GM21447 (cell line): ENCODE measurements at regions not wholly inside any gene's neighbourhood (a gene's known extent, or its start where the extent isn't known, plus 50 kb on each side); places are given as distances from the start of the nearest gene placed in this dataset.

Experiments
- ATAC-seq: cut with Tn5 transposase; IDR thresholded peaks from one replicate; pipeline ENCODE4 v1.9.1; 2021; ENCODE audit not compliant: unreplicated experiment

DNA sequence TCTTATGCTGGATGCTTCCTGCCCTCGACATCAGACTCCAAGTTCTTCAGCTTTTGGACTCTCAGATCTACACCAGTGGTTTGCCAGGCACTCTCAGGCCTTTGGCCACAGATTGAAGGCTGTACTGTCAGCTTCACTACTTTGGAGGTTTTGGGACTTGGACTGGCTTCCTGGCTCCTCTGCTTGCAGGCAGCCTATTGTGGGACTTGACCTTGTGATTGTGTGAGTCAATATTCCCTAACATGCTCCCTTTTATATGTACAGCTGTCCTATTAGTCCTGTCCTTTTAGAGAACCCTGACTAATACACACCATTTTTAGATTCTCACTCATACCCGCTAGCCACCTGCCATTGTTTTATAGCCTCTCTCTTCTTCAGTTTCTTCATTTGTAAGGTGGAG, 382.1 kb upstream of the TSHZ2 start:
- ATAC-seq, result no peak

GRCh38 chr20:52589251-52589812, 382.8 kb upstream of the TSHZ2 start:
- ATAC-seq, result no peak

DNA sequence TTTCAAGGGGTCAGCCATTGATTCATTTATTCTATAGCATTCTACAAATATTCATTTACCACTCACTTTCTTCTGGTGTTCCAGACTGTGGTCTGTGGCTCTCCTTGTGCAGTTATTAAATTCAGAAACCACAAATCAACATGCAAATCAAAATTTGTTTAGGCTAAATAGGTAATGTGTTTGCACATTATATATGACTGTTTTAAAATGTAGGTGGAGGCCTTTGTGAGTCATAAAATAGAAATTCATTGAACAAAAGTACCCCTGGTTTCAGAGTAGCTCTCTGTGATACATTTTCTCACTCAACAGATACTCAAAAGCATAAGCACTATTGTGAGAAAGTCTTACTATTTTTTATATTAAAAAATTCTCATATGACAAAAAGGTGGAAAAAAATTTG, 385.5 kb upstream of the TSHZ2 start:
- ATAC-seq, result no peak

GRCh38 chr20:52585333-52585732, 386.8 kb upstream of the TSHZ2 start:
- ATAC-seq, result no peak

DNA sequence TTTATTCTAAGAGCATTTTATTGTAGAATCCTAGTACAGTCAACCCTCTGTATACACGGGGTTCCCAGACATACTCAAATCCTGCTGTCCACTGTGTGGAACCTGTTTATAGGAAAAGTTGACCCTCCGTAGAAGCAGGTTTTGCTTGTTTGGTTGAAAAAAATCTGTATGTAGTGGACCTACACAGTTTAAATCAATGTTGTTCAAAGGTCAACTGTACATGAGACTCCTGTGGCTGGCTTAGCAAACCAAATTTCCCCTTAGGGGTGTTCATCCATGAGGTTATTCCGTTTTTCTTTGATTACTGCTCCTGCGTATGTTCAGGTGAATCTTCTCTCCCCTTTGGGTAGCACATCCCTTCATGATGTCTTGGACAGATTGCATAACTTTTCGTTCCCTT, 387.0 kb upstream of the ZFP64 start:
- no peak for ATAC-seq

- ATAC-seq, result no peak
Observed at GRCh38 chr20:52577696-52578095, 386.1 kb upstream of the ZFP64 start.

DNA sequence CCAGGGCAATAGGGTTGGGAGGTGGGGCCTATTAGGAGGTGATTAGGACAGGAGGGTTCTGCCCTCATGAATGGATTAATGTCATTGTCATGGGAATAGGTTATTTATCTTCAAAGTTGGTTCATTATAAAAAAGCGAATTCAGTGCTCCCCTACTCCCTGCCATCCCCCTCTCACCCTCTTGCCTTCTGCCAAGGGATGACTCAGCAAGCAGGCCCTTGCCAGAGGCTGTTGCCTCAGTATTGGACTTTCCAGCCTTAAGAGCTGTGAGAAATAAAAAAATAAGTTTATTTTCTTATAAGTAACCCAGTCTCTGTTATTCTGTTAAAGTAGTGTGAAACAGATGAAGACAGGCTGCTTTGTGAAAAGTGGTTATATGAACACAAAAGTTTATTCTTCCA, 381.1 kb upstream of the ZFP64 start:
- ATAC-seq, result no peak

GRCh38 chr20:52569201-52569600, 377.6 kb upstream of the ZFP64 start:
- no peak for ATAC-seq

DNA sequence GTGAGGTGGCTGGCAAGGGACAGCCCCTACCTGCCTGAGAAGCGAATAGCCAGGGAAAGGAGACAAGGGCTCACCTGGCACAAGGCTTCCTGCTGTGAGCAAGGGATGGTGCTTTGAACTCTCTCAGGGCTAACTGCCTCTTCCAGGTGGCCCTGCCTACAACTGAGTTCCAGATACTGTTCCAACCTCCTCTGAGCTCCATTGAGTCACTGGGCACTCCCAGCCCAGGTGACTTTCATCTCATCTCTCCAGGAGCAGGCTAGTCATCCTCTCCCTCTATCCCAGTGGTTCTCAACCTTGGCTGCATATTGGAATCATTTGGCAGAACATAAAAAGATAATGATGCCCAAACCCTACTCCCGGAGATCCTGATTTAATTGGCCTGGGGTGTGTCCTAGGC, 374.0 kb upstream of the ZFP64 start:
- ATAC-seq, result no peak

DNA sequence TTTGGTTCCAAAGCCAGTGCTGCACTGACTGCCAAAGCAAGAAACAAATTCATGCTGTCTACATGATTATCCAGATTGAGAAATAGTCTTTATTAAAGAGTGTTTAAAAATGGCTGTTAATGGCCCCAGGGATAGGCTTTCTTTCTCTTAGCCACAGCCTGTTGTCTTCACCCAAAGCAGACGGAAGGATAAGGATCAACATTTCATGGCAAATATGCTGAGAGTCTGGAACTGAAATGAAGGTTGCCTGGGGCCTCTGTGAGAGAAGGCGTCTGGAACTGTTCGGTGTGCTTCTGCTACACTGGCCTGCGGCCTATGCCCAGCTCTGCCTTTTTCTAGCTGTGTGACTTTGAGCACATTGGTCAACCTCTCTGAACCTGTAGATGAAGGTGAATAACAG, 373.0 kb upstream of the ZFP64 start:
- no peak for ATAC-seq

DNA sequence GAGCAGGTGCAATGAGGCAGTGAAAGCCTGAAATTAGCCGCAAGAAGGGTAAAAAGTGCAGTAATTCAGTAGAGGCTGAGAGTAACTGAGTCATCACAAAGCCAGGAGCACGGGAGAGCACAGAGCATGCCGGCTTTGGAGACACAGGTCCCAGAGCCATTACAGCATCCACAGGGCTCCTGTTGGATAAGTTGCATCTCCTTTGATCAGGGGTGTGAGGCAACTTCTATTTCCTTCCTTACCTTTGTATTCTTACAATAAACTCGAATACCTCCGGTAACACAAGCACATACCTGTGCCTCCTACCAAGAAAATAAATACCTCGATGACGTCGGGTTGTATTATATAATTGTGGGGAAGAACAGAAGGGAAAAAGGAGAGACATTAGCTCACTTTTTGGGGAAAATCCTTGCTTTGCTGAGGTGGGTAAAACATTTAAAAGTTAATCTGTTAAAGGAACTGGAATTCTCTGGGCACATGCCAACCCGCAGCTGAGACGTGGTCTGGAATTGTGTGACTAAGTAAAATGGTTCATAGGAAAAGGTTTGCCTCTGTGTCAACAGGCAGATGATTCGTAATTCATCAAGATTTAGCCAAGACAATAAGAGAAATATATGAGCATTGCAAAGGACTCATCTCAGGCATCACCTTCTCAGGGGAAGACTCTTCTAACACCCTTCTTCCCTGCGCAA, 360.7 kb upstream of the ZFP64 start:
- no peak for ATAC-seq

GRCh38 chr20:52542131-52542530, 350.6 kb upstream of the ZFP64 start:
- no peak for ATAC-seq

DNA sequence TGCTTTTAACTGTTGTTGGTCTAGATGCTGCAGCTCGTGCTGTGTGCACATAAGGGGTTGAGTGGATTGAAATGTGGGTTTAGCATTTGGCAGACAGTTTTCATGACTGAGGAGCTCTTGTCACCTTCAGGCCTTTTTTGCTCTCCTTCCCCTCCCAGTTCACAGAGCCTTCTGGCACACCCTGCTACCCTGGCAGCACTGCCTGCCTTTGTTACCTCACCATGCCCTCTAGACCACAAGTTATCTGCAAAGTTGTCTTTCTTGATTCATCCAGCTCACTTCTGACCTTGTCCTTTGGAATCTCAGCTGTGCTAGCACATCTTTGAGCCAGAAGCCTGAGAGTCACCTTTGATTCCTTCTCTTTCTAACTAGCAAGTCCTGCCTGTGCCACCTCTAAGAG, 348.9 kb upstream of the ZFP64 start:
- no peak for ATAC-seq

GRCh38 chr20:52539891-52540290, 348.3 kb upstream of the ZFP64 start:
- ATAC-seq, result no peak

- no peak for ATAC-seq
Observed at GRCh38 chr20:52536841-52537400, 345.3 kb upstream of the ZFP64 start.

DNA sequence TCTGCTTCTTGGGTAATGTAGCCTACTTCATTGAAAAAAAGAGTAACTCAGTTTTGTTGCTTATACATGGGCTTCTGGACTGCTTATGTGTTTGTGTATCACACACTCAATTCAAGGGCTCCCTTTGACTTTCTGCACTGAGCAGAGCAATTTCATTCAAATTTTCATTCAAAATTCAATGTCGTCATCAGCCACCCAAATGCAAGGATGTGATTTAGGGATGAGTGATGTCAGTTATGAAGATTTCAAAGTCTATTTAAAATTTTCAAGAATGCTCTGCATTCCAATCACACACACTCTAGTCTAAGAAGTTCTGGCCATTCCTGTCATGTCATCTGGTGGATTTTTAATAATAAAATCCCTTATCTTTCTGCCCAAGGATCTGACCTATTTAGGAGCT, 344.5 kb upstream of the ZFP64 start:
- ATAC-seq, result no peak

- ATAC-seq, result no peak
Observed at GRCh38 chr20:52534616-52535015, 343.0 kb upstream of the ZFP64 start.

GRCh38 chr20:52533401-52533800, 341.8 kb upstream of the ZFP64 start:
- ATAC-seq, result no peak

DNA sequence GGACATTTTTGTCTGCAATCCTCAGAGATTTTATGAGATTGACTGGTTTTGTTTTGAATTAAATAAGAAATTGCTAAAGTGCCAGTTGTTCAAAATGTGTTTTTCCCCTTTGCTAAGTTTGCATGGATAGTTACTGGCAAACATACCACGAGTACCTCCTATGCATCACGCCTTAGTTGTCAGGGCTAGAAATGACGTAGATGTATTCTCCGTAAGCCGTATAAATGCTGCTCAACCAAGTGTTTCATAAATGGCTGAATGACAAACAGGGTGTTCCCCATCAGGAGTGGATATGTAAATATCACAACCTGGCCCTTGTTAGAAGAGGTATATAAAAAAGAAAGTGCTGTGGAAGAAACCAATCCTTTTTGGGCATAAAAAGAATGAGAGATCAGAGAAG, 341.1 kb upstream of the ZFP64 start:
- ATAC-seq, result no peak

GRCh38 chr20:52530571-52530970, 339.0 kb upstream of the ZFP64 start:
- no peak for ATAC-seq

- no peak for ATAC-seq
Observed at GRCh38 chr20:52529826-52530225, 338.2 kb upstream of the ZFP64 start.

DNA sequence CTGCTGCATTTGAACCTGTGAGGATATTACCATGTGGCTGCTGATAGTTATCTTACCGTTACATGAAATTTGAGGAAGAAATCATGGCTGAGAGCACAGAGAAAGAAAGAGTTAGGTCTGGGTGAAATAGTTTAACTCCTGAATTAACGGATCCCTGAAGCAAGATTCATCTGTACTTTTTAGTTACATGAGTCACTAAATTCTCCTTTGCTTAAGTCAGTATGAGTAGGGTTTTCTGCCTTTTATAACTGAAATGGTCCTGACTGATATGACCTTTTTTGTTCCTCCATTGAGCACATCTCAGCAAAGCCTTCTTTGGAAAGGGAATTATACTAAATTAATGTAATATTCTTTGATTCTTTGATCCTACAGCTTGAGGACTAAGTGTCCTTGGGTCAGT, 333.3 kb upstream of the ZFP64 start:
- ATAC-seq, result no peak

GRCh38 chr20:52518735-52519134, 327.2 kb upstream of the ZFP64 start:
- no peak for ATAC-seq
